GM19467 (cell line): ENCODE measurements at regions not wholly inside any gene's neighbourhood (a gene's known extent, or its start where the extent isn't known, plus 50 kb on each side); places are given as distances from the start of the nearest gene placed in this dataset.
"Not testable (repeated sequence)": the region's sequence is repeated elsewhere in the genome, so short reads cannot be mapped to it uniquely, and the experiment has no call there.

Experiments used
- ATAC-seq: cut with Tn5 transposase; IDR thresholded peaks from one replicate; pipeline ENCODE4 v1.9.1; 2021; ENCODE audit warnings: mild to moderate bottlenecking, moderate library complexity; ENCODE audit not compliant: unreplicated experiment

DNA sequence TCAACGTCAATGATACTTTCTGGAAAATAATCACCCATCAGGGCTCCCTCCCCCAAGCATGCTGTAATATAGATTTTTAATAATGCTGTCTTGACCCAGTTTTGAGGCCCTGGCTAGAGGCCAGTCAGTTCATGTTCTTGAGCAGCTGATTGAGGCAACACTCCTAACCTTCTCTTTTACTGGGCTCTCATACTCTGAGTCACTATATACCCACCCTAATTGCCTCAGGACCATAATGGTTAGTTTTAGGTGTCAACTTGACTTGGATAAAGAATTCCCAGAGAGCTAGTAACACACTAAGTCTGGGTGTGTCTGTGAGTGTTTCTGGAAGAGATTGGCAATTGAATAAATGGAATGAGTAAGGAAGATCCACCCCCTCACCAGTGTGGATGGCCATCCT is 527.0 kb upstream of the ATP2B1 start:
- ATAC-seq, result no peak

DNA sequence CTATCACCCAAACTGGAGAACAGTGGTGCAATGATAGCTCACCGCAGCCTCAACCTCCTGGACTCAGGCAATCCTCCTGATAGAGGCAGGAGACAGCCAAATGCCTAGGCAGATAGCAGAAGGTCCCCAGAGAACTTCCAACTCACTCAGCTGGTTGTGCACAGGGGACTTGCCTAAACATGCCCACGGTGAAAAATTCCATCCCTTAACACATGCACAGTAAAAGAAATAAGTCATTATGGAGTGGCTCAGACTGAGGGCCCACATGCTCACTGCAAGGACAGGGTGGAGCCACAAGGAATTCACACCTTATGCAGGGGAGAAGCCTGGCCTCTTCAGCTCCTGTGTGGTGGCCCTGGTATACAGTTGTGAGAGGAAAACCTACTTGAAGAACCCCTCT is 525.8 kb upstream of the ATP2B1 start:
- no peak for ATAC-seq

DNA sequence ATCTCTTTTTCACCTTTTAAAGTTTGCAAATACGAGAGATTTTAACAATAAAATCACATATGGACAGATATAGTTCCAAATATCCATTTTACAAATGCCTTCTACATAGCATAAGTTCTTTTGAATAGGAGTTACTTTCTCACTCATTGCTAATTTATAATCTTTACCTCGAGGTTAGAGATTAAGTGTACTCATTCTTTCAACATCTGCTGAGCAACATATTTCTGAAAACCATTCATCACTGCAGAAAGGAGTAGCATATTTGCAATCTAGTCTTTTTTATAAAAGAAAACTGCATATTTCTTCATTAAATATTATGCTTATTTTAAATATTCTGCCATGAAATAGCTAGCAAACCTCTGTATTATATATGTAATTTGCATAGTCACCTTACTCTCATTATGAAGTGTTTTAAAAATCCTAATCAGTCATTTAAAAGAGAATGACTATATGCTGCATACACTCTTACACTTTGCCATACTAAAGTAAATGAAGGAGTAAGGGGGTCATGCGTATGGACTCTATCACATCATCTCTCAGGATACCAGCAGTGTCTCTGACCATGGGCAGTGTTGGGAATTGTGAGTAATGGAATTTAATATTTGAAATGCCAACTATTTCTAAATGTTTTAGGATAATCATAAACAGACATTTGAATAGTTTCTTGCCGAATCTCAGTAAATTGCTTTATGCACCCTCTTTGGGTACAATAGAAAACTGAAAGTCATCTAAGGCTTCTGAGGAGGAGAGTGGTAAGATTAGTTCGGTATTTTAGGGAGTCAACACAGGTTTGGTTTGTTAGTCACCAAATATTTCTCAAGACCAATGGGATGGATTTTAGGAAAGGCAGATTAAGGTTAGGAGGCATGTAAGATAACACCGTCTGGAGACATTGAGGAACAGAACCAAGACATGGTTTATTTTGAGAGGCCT is 524.8 kb upstream of the ATP2B1 start:
- ATAC-seq, result no peak

DNA sequence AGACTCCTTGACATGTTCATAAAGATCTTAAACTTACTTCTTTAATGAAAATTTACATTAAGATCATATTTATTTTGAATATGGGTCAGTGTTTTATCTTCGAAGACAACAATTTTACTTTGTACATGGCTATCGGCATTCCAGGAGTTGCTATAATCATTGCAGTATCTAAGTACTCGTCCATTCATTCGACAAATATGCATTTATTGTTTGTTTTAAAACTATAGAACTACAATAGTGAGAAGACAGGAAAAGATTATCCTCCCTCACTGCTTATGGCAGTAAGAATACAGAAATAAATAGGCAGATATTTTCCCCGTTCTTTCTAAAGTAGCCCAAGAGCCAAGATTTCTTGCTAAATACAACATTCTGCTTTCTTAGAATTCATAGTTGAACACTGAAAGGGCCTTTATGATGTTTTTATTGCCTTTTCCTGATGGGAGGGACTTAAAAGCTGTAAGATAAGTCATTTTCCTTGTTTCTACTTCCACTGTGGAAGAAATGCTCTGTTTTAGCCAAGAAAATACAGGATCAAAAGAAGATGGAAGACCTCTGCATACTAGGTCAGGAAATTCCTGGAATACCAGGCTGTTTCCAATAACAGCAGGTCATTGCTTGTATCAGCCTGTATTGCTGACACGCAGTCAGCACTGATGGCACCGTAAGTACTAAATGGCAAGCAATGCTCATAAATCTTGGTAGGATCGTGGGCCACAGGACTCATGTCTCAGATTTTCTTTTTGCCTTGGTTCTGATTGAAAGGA is 521.0 kb upstream of the ATP2B1 start:
- no peak for ATAC-seq

DNA sequence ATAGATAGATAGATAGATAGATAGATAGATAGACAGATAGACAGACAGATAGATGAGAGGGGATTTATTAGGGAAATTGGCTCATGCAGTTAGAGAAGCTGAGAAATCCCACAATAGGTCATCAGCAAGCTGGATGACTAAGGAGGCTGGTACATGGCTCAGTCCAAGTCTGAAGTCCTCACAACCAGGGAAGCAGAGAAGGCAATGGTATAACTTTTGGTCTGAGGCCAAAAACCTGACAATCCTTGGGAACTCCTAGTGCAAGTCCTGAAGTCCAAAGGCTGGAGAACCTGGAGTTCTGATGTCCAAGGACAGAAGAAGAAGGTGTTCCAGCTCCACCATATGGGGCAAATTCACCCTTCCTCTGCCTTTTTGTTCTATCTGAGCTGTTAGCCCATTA is 517.6 kb upstream of the ATP2B1 start:
- ATAC-seq, result no peak

DNA sequence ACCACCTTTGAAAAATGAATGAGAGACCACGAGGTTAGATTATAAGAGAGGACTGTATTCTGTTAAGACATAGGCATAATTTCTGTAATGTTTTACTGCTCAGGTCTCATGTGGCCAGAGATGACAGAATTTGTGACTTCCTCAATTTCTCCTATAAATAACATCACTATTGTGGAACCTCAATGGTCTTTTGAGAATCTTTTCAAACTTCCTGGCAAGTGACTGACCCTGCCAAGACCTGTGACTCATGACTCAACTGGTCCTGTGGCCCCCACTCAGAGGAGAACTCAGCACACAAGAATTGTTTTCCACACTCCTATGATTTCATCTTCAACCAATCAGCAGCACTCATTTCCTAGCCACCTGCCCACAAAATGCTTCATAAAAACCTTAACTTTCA is 508.2 kb upstream of the ATP2B1 start:
- no peak for ATAC-seq

DNA sequence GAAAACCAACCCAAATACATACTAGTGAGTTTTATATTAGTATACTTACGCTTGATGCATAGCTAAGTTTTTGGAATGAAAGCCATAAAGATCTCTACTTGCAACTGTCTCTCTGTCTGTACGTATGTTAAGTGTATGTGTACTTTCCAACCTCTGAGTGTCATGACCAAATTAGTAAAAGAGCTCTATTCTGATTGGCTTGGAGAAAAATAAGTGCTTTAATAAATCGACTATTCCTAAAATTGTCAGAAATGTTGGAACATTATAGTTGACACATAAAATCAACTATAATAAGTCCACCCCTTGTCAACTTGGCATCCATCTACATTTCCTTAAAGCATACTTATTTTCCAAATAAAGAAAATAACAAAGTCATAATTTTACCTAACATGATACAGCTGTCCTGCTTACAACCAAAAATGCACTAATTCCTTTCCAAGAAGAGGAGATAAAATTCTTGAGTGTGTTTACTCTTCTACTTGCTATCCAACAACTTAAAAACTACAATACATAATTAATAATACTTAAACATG is 507.4 kb upstream of the ATP2B1 start:
- no peak for ATAC-seq

DNA sequence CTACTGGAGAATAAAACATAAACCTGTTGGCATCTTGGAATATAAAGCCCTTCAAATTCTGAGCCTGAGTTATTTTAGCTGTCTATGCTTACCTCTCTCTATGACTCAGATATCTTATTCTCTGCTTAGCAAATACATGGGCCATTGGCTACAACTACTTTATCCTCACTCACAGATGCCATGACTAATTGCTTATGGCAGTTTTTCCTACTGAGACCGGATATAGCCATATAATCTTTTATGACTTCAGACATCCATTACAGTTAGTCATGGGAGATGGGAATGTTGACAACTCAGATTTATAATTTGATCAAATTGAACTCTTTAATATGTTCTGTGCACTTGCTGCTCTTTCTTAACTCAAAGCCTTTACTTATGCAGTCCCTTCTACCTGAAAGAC is 502.4 kb upstream of the ATP2B1 start:
- no peak for ATAC-seq

DNA sequence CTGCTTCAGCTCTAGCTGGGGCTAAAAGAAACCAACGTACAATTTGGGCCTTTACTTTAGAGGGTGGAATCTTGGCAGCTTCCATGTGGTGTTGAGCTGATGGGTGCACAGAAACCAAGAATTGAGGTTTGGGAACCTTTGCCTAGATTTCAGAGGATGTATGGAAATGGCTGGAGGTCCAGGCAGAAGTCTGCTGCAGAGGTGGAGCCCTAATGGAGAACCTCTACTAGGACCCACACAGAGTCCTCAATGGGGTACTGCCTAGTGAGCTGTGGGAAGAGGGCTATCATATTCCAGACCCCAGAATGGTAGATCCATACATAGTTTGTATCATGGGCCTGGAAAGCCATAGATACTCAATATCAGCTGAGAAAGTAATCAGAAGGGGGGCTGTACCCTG is 500.4 kb upstream of the ATP2B1 start:
- ATAC-seq, result no peak

DNA sequence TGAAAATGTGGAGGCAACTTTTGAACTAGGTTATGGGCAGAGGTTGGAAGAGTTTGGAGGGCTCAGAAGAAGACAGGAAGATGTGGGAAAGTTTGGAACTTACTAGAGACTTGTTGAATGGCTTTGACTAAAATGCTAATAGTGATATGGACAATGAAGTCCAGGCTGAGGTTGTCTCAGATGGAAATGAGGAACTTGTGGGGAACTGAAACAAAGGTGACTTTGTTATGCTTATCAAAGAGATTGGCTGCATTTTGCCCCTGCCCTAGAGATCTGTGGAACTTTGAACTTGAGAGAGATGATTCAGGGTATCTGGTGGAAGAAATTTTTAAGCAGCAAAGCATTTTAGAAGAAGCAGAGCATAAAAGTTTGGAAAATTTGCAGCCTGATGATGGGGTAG is 499.7 kb upstream of the ATP2B1 start:
- ATAC-seq, result not testable (repeated sequence)

DNA sequence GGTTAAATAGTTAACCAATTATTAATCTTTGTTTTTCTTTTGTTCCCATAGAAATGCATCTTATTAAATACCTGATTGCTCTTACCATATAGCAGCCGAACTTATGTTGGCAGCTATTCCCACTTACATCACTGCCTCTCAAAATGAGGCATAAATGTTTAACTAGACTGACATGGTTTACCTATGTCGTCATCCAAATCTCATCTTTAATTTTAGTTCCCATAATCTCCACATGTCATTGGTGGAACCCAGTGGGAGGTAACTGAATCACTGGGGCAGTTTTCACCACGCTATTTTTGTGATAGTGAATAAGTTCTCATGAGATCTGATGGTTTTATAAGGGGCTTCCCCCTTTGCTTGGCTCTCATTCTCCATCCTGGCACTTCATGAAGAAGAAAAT is 499.2 kb upstream of the ATP2B1 start:
- no peak for ATAC-seq

DNA sequence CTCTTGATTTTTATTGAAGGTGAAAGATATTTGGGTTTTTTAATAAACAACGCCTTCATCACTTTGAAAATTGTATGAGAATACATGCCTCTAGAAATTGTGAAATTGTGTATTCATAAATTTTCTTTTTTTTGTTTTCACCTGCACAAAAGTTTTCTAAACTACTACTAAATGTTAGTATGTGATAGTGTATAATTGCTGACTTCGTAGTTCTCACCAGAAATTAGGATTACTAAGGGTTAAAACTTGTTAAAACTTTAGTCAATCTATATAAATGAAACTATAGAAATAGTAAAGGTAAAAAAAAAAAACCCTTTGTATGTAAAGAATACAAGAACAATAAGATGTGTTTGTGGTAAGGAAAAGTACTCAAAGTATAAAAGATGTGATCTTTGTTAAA is 496.5 kb upstream of the ATP2B1 start:
- no peak for ATAC-seq

DNA sequence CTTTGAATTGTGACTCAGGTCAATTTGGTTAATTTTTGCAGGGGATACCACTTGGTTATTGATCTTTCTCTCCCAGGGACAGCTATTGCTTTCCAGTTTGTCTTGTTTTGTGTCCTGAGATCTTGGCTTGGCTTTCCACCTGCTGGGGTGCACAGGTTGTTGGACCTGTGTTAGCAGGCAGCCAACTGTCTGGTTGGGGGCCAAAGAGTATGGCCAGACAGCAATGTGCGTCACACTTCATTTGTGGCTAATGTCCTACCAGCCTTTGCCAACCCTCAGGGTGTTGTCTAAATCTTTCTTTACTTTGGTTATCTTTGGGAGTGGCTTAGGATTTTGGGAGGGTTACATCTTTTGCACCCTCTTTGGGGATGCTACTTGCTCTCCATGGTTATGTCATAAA is 494.9 kb upstream of the ATP2B1 start:
- ATAC-seq, result no peak

DNA sequence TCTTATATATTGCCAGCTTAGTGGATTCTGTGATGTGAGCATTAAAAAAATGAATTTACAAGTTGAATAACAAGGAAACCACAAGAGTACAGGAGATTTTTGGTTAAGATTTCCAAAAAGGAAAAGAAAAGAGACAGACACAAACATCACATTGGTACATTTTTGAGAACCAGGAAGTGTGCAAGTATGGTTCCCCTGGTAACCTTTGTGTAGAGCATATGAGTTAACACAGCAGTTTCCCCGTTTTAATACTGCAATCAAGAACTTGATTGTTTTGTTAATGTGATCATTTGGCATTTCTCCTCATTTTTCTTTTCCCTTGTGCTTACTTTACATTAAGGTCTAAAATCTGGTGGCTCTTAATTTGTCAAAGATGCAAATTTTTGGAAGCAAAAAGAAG is 490.4 kb upstream of the ATP2B1 start:
- no peak for ATAC-seq

DNA sequence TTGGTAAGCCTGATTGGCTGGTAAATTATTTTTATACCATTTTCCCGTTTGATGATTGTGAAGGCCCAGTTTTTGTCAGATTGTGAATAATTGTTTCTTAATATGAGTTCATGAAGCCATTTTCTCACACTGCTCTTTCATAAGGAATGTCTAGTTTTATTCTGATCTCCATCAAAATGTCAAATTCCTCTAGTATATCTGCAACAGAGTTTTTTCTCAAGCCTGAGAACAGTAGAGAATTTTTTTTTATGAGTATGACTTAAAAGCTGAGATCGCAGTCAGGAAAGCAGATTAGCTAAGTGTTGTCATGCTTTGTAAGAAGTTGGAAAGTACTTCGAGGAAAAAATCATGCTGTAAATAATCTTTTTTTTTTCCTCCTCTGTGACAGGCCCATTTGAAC is 484.9 kb upstream of the ATP2B1 start:
- no peak for ATAC-seq

DNA sequence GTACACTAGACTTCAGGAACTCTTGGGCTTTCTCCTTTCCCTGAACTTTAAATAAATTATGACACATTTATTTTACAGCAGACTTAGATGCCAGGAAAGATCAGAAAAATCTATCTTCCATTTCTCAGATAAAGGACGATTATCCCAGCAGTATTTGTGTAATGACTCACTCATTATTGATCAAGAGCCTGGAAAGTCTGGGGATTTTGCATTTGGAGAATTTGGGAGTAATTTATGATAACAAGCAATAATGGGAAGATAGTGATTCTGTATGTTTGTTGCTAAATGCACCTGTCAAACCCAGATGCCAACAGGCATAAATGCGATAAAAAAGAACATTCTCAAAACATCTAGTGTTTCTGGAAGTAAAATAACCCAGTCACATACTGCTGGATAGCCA is 480.2 kb upstream of the ATP2B1 start:
- ATAC-seq, result no peak

DNA sequence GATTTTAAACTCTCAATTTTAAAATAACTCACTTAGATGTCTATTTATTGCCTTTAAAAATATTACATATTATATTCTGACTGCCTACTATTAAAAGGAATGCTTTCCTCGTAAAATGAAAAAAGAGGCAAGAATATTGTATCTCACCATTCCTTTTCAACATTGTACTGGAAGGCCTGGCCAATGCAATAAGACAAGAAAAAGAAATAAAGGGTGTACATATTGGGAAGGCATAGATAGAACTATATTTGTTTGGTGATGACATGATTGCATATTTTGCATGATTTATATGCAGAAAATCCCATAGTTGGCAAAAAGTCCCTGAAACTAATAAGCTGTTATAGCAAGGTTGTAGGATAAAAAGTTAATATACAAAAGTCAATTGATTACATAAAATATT is 474.6 kb upstream of the ATP2B1 start:
- no peak for ATAC-seq

DNA sequence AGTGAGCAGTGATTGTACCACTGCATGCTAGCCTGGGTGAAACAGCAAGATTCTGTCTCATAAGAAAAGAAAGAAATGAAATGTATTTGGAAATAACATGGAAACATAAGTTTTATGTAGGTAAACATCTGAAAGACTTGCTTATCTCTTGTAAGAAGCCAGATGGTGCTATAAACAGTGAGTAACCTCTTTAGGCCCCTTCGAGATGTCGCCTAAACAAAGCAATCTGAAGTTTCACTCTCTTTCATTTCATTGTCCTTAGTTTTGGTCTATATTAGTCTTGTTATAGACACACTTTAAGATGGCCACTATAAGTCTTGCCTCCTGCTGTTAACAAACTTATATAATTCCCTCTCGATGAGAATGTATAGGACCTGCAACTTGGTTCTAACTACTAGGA is 472.6 kb upstream of the ATP2B1 start:
- no peak for ATAC-seq

DNA sequence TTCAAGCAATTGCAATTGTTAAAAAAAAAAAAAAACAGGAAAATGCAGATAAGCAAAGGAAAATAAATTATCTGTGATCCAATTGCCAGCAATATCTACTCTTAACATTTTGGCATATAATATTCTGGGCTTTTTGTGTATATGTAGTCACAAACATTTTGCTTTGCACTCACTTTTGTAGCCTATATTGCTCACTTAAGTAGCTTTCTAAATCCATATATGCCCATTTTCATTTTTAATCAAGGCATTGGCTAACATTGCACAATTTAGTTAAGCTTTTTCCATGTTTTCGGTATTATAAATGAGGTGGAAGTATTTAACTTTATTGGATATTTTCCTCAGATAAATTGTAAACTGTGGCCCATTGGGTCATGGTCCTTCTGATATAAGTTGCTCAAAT is 466.3 kb upstream of the ATP2B1 start:
- no peak for ATAC-seq

DNA sequence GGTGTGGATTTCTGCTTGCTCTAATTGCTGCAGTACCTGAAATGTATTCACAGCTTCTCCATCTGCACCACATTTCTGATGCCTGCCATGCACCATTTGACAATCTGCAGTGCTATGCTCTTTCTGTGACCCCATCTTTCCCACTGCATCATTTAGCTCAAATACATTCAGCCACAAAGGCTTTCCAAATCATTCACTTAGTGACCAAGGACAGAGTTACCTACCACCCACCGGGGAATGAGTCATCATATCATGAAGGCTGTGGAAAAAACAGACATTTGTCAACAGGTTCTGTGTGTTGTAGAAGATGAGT is 465.5 kb upstream of the ATP2B1 start:
- ATAC-seq, result no peak

DNA sequence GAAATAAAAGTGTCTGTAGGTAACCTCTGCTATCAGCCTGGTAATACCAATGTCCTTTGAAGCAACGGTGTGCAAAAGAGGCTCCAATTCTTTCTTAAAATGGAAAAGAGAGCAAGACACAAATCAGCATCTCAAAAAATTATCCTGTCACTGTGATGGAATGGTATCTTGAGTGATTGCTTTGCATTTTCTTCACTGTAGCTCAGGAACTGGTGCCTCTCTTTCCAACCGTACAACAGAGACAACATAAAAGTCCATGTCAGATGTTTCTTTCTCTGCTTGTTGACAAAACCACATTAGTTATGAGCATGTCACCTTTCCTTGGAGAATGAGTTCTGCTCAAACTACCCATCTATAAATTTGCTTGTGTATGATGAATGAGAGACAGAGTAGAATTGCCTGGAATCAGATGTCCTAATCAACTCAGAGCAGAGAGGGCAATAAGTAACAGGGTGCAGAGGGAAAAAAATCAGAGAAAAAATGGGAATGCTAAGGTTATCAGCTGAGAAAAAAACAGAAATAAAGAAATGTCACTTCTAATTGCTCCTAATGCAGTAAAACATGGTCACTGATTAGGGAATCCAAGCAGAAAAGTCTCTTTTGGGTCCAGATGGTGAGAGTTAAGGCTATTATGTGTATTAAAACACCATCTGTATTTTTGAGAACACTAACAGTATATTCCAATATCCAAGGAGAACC is 465.0 kb upstream of the ATP2B1 start:
- ATAC-seq, result no peak

DNA sequence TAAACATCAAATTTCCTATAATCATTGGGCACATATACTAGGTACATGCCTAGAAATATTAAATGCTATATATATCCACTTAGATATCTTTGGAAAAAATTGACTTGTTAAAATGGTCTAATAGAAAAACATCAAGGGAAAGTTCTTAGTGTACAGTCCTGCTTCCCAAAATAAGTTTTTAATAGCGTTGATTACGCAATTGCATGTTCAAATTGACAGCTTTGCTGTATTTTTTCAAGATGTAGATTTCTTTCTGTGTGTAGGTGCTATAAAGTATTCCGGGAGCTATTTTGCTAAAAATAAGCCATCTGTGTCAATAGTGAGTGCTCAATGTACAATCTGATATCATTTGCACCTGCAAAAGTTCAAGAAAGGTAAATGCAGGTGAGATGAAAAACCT is 463.9 kb upstream of the ATP2B1 start:
- ATAC-seq, result no peak
